K562 (cell line): ENCODE measurements at regions not wholly inside any gene's neighbourhood (a gene's known extent, or its start where the extent isn't known, plus 50 kb on each side); places are given as distances from the start of the nearest gene placed in this dataset.

ENCODE experiments used
- ATAC-seq: fragments of 200-7000 bp; cut with Tn5 transposase; 3 replicates; pipeline ENCODE4 v1.9.1; 2020; ENCODE audit warnings: moderate library complexity
- BruUV-seq: library from RNA; stranded (reverse); fragments of 400-500 nt; replicated peaks from 2 replicates; lab custom pipeline; 2021; lab: Mats Ljungman, UMichigan
- CTCF ChIA-PET: fragments of 300-600 bp; formaldehyde crosslinking; extraction: SDS; loops from one replicate; lab custom pipeline; 2021; ENCODE audit warnings: low intra/inter-chr PET ratio; lab: Yijun Ruan, JAX
- POLR2A ChIA-PET: fragments of 300-600, 350-650 bp; sonication (Branson Sonifier 250); formaldehyde crosslinking; extraction: SDS; loops from one replicate; lab custom pipeline; 2021; ENCODE audit warnings: antibody characterized with exemption, inconsistent platforms; lab: Yijun Ruan, JAX
- DNase-seq, 4 experiments: peaks; one replicate each; pipeline versions ENCODE4 v3.0.0 to v3.0.0-alpha.2; 2011 to 2018; ENCODE audit warnings: low spot score in 3 of 4, mixed read lengths in 3 of 4; ENCODE audit errors: extremely low read depth in 1 of 4
- FAIRE-seq: peaks from 2 replicates; lab custom pipeline; 2011; peaks lifted over from hg19 to GRCh38; lab: Jason Lieb, UNC
- H2AFZ ChIP-seq: 2 replicates; pipeline ENCODE4 v1.6.0; 2011; ENCODE audit warnings: low read depth, low read length, control low read depth, inconsistent platforms
- H3K27ac ChIP-seq: fragments of 200-600 bp; 3 replicates; pipeline ENCODE4 v1.8.0; 2011; ENCODE audit warnings: low read depth, mild to moderate bottlenecking, control low read depth, inconsistent platforms, low read length, moderate library complexity, mixed read lengths; ENCODE audit errors: extremely low read depth
- H3K27me3 ChIP-seq, 2 experiments: fragments of 300-600 bp in 1 of 2; 2 replicates in 1 of 2; 3 replicates in 1 of 2; pipeline versions ENCODE4 v1.6.0 to v1.8.0; 2011; ENCODE audit warnings: inconsistent platforms in 2 of 2, low read length in 2 of 2, mild to moderate bottlenecking in 1 of 2, mixed read lengths in 1 of 2, moderate library complexity in 1 of 2; ENCODE audit not compliant: control insufficient read depth in 2 of 2, insufficient read depth in 2 of 2
- H3K36me3 ChIP-seq: fragments of 300-600 bp; 3 replicates; pipeline ENCODE4 v1.8.0; 2011; ENCODE audit warnings: mild to moderate bottlenecking, low read length, inconsistent platforms; ENCODE audit not compliant: control insufficient read depth, insufficient read depth
- H3K4me1 ChIP-seq, 2 experiments: fragments of 200-600 bp in 1 of 2; replicated peaks in 1 of 2; 2 replicates in 1 of 2; 3 replicates in 1 of 2; pipeline versions ENCODE4 v1.5.1 to v1.8.0; 2011; ENCODE audit warnings: inconsistent platforms in 2 of 2, low read length in 2 of 2, mild to moderate bottlenecking in 1 of 2, mixed read lengths in 1 of 2, moderate library complexity in 1 of 2; ENCODE audit not compliant: control insufficient read depth in 2 of 2, insufficient read depth in 2 of 2
- H3K4me2 ChIP-seq: 2 replicates; pipeline ENCODE4 v1.6.1; 2011; ENCODE audit warnings: low read length, control low read depth, inconsistent platforms, mixed read lengths; ENCODE audit not compliant: insufficient read depth
- H3K4me3 ChIP-seq: fragments of 200-600 bp; sonication (generic), shearing (Covaris generic); 2 replicates; pipeline ENCODE4 v1.5.1; 2016; ENCODE audit warnings: control low read depth, inconsistent platforms
- H3K79me2 ChIP-seq: fragments of 200-600 bp; 3 replicates; pipeline ENCODE4 v1.8.0; 2011; ENCODE audit warnings: low read length, inconsistent platforms; ENCODE audit not compliant: control insufficient read depth, insufficient read depth
- H3K9ac ChIP-seq, 2 experiments: 2 replicates each; pipeline versions ENCODE4 v1.6.0 to v1.6.1; 2011; ENCODE audit warnings: low read depth in 2 of 2, low read length in 2 of 2, control low read depth in 1 of 2, inconsistent platforms in 1 of 2, mild to moderate bottlenecking in 1 of 2, mixed read lengths in 1 of 2; ENCODE audit not compliant: insufficient read depth in 1 of 2
- H3K9me1 ChIP-seq: one replicate; pipeline ENCODE4 v1.6.0; 2011; ENCODE audit warnings: inconsistent platforms, mild to moderate bottlenecking, low read length, moderate library complexity; ENCODE audit not compliant: control insufficient read depth, insufficient read depth
- H3K9me3 ChIP-seq: replicated peaks from 2 replicates; pipeline ENCODE4 v1.5.1; 2011; ENCODE audit warnings: low read depth, low read length, inconsistent platforms; ENCODE audit not compliant: control insufficient read depth, insufficient read depth
- H4K20me1 ChIP-seq: replicated peaks from 2 replicates; pipeline ENCODE4 v1.6.1; 2011; ENCODE audit warnings: low read length, inconsistent platforms, mixed read lengths; ENCODE audit not compliant: control insufficient read depth, insufficient read depth
- ATF4 ChIP-seq: fragments of 450-650 bp; formaldehyde crosslinking; IDR thresholded peaks from 2 replicates; pipeline ENCODE4 v1.4.0; 2022; ENCODE audit warnings: mild to moderate bottlenecking, moderate library complexity
- BDP1 ChIP-seq: IDR thresholded peaks from 3 replicates; pipeline ENCODE4 v1.6.1; 2011; ENCODE audit not compliant: insufficient read length, insufficient read depth
- CHD2 ChIP-seq: IDR thresholded peaks from 2 replicates; pipeline ENCODE4 v1.6.1; 2011; ENCODE audit warnings: low read depth, low read length
- CREB3 ChIP-seq: fragments of 450-650 bp; conservative IDR thresholded peaks from 2 replicates; pipeline ENCODE4 v1.6.1; 2016; ENCODE audit warnings: missing genetic modification characterization, low read depth, mild to moderate bottlenecking, missing compliant biosample characterization, moderate library complexity
- HNRNPH1 ChIP-seq: fragments of 200-400 bp; formaldehyde crosslinking; optimal IDR thresholded peaks from 2 replicates; pipeline ENCODE3; 2017; ENCODE audit warnings: low read depth, mild to moderate bottlenecking, low read length, moderate library complexity
- KLF10 ChIP-seq: fragments of 250-450 bp; sonication (Bioruptor Pico); IDR thresholded peaks from 2 replicates; pipeline ENCODE4 v1.6.1; 2021; ENCODE audit warnings: matching md5 sums
- MECOM ChIP-seq: fragments of 250-450 bp; sonication (Bioruptor Pico); IDR thresholded peaks from 2 replicates; pipeline ENCODE4 v1.8.0; 2022; ENCODE audit warnings: inconsistent platforms
- PPARD ChIP-seq: fragments of 250-450 bp; sonication (Bioruptor Pico); IDR thresholded peaks from 2 replicates; pipeline ENCODE4 v1.8.0; 2022; ENCODE audit warnings: inconsistent platforms, mild to moderate bottlenecking, moderate library complexity
- SMAD2 ChIP-seq: fragments of 150-350 bp; IDR thresholded peaks from 2 replicates; pipeline ENCODE4 v1.6.1; 2014; ENCODE audit warnings: low read depth, mild to moderate bottlenecking, low read length
- WGBS: fragments of 100-300 bp; shearing (Covaris generic); methylation state at CpG from one replicate; pipeline ENCODE4 v1.1.6; 2016; ENCODE audit warnings: low coverage, mixed read lengths; ENCODE audit not compliant: insufficient coverage; ENCODE audit errors: missing lambda C conversion rate; 5-methylcytosine and 5-hydroxymethylcytosine counted together
- in situ Hi-C: fragments of 300-500 bp; cut with MboI; formaldehyde crosslinking; loops from 4 replicates; pipeline ENCODE4 v1.15.0; 2018; ENCODE audit warnings: inconsistent platforms, mixed read lengths
- intact Hi-C: fragments of 100-400 bp; cut with micrococcal nuclease; formaldehyde crosslinking; loops from 2 replicates; pipeline ENCODE4 v1.14.2; 2022
- TF ChIP-seq, protein P1 (sequence below), 2 experiments: fragments of 450-650 bp in 1 of 2; sonication (generic) in 1 of 2; formaldehyde crosslinking; conservative IDR thresholded peaks; 2 replicates each; pipeline versions ENCODE4 v1.4.0 to v1.8.1; 2020 to 2022; ENCODE audit warnings: mild to moderate bottlenecking in 1 of 2, missing genetic modification reagents in 1 of 2

DNA sequence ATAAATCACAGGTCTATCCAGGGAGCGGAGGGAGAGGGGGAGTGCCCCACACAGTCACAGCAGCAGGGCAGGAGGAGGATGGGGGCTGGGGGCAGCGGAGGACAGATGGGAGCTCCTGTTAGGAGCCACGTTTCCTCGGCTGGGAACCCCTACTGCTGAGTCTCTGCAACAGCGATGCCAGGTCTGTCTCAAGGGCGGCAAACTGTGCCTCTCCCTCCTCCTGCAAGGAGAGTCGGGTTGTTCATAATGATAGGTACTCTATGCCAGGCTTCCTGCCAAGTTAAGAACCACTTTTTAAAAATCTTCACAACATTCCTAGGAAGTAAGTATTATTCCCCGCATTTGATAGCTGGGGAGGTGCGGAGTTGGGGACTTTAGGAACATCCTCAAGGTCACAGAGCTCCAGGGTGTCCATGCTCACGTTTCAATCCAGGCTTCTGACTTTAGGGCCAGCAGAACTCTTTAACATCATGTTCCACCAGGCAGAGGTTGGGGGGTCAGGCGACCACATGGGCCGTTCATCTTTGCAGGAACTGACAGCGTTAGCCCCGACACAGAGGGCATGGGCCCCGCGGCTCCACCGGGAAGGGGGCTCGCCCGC lies 98.3 kb upstream of the MAML3 start:
- H3K4me1 ChIP-seq, result peaks cover 0 to 9% of the 10 kb centered on the region in 2 experiments; a peak in 2 of 5 replicates
- FAIRE-seq (no peak), DNase-seq (no peak), ATAC-seq (no peak; the same call in 2 of the 3 replicates)
- intact Hi-C loops (loop anchor here (2.0 to 10.0 kb wide), 2 partner anchors 199 to 497 kb away; no protein-coding TSS in a partner anchor), in situ Hi-C loops (loop anchor here (10.0 kb wide), 1 partner anchor 217 kb away; no protein-coding TSS in a partner anchor)
- peak overlapping the region; percentile 60 for H2AFZ ChIP-seq
- H3K27me3 ChIP-seq, result peaks cover 0 to 15% of the 10 kb centered on the region in 2 experiments; a peak in 3 of 5 replicates
- H3K79me2 ChIP-seq, result no peaks in the 10 kb centered on the region
- no peak overlapping the region for H3K4me3 ChIP-seq
- no peaks in the 10 kb centered on the region for H3K9me3 ChIP-seq
- H4K20me1 ChIP-seq, result no peaks in the 10 kb centered on the region
- no peaks in the 10 kb centered on the region for H3K9me1 ChIP-seq
- no peak overlapping the region for H3K9ac ChIP-seq
- WGBS, result 51% methylated on average over 19 of the region's 19 CpGs
- ChIA-PET CTCF (interaction anchor here (1.0 kb wide), 1 partner anchor 200 kb away, joined by 7 read pairs; no protein-coding TSS in a partner anchor), POLR2A (no interaction called here)
- no peaks in the 10 kb centered on the region for H3K36me3 ChIP-seq
- H3K27ac ChIP-seq, result no peak overlapping the region
- BruUV-seq, result no TSS peak
- TF ChIP-seq PPARD (no peak), SMAD2 (no peak), HNRNPH1 (no peak), KLF10 (CRISPR knock-in tag) (no peak), MECOM (CRISPR knock-in tag) (no peak), ATF4 (CRISPR knock-in tag) (no peak), BDP1 (no peak), CHD2 (no peak), CREB3 (tag) (no peak)
- TF ChIP-seq, protein P1, sequence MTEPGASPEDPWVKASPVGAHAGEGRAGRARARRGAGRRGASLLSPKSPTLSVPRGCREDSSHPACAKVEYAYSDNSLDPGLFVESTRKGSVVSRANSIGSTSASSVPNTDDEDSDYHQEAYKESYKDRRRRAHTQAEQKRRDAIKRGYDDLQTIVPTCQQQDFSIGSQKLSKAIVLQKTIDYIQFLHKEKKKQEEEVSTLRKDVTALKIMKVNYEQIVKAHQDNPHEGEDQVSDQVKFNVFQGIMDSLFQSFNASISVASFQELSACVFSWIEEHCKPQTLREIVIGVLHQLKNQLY (CRISPR knock-in tag; conservative IDR thresholded peaks at IDR 0.05), result no peak
- H3K4me2 ChIP-seq, result no peak overlapping the region
